PC-9 (cell line): ENCODE measurements at regions not wholly inside any gene's neighbourhood (a gene's known extent, or its start where the extent isn't known, plus 50 kb on each side); places are given as distances from the start of the nearest gene placed in this dataset.

Experiments
- EZH2 ChIP-seq: fragments of 200-600 bp; sonication (generic); IDR thresholded peaks from 2 replicates; pipeline ENCODE4 v1.8.0; 2017; ENCODE audit warnings: antibody characterized with exemption, low read depth
- TF ChIP-seq, protein P1 (sequence below): fragments of 200-600 bp; sonication (generic); conservative IDR thresholded peaks from 2 replicates; pipeline ENCODE4 v1.6.1; 2017; ENCODE audit warnings: mixed run types, antibody characterized with exemption, mild to moderate bottlenecking, moderate library complexity

- TF ChIP-seq EZH2: no peak
- TF ChIP-seq, protein P1, sequence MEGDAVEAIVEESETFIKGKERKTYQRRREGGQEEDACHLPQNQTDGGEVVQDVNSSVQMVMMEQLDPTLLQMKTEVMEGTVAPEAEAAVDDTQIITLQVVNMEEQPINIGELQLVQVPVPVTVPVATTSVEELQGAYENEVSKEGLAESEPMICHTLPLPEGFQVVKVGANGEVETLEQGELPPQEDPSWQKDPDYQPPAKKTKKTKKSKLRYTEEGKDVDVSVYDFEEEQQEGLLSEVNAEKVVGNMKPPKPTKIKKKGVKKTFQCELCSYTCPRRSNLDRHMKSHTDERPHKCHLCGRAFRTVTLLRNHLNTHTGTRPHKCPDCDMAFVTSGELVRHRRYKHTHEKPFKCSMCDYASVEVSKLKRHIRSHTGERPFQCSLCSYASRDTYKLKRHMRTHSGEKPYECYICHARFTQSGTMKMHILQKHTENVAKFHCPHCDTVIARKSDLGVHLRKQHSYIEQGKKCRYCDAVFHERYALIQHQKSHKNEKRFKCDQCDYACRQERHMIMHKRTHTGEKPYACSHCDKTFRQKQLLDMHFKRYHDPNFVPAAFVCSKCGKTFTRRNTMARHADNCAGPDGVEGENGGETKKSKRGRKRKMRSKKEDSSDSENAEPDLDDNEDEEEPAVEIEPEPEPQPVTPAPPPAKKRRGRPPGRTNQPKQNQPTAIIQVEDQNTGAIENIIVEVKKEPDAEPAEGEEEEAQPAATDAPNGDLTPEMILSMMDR: no peak
These were observed 426.1 kb downstream of the DSC3 start for GRCh38 chr18:30616414-30616813.
